GM21786 (cell line): ENCODE measurements at regions not wholly inside any gene's neighbourhood (a gene's known extent, or its start where the extent isn't known, plus 50 kb on each side); places are given as distances from the start of the nearest gene placed in this dataset.
"Not testable (repeated sequence)": the region's sequence is repeated elsewhere in the genome, so short reads cannot be mapped to it uniquely, and the experiment has no call there.

Experiments
- ATAC-seq: cut with Tn5 transposase; IDR thresholded peaks from one replicate; pipeline ENCODE4 v1.9.1; 2021; ENCODE audit not compliant: unreplicated experiment

DNA sequence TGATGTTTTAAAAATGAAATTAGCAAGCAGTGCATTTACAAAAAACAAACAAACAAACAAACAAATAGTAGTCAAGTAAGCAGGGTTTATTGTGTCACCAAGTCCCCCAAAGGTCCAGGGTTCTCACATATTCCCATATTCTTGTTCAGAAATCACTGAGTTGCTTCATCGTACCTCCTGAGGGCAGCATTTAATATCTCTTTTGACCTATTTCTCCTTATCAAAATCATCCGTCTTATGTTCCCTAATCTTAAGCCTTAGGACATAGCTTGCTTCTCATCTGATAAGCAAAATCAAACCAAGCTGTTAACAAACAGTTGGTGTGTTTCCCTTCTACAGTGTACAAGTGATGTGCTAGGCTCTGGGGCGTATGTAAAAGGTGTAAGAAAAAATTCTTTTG is 109.5 kb upstream of the MAN2A1 start:
- no peak for ATAC-seq

DNA sequence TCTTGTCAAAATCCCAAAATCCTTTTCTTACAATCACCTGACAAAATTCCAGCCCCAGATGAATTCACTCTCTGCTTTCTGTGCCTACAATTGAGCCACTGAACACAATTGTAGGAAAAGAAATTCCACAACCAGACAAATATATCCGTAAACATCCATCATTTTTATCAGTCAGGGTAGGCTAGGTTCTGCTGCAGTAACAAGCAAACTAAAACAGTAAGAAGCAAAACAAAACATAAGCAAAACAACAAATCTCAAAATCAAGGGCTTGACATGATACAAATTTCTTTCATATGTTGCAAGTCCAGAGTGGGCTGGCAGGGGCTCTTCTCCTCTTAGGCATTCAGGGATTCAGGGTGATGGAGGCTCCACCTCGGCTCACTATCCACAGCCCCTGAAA is 114.2 kb upstream of the MAN2A1 start:
- ATAC-seq, result no peak

DNA sequence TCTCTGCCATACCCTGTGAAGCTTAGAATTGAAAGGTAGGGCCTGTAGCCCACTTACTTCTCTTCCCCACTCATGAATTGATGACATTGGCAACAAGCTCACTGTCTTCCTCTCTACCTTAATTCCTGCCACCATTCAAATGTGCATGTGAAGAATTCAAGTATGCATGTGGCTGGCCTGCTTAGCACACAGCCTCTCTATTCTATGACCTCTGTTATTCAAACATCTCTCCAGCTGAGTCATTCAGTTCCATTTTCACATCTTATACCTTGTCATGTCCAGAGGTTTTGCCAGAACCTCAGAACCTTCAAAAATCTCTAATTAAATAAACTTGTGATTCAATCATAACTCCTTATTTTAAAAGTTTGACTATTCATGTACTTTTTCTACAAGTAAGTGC is 114.7 kb upstream of the MAN2A1 start:
- no peak for ATAC-seq

DNA sequence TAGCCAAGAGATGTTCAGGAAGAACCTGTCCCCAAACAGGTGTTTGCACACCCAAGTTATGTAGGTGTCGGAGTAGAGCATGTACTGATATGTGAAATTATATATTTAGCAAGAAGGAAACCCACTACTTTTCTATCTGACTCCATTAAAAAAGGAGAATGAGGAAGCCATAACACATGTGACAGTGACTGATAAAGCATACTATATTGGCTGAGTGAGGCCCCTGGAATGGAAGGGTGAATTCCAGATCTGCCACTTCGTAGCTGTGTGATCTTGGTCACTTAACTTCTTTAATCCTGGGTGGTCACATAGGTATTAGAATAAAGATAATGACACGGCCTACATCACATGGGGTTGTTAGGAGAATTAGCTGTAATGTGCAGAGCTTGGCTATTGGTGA is 116.0 kb upstream of the MAN2A1 start:
- ATAC-seq, result no peak

DNA sequence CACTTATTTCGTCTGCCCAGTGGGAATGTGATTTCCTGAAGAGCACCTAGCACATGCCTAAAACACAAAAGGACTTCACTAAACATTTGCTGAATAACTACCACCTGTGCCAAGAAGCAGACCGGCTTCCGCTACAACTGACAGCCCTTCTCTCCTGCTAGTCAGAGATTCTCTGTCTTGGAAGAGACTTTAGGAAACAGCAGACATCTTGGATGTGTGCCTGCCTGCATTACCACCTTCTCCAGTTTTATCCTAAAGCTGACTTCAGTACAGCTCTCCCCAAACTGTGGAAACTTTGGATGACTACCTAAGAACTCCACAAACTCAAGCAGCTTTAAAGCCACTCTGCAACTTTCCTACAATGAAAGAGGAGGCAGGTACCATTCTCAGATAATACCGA is 116.5 kb upstream of the MAN2A1 start:
- no peak for ATAC-seq

DNA sequence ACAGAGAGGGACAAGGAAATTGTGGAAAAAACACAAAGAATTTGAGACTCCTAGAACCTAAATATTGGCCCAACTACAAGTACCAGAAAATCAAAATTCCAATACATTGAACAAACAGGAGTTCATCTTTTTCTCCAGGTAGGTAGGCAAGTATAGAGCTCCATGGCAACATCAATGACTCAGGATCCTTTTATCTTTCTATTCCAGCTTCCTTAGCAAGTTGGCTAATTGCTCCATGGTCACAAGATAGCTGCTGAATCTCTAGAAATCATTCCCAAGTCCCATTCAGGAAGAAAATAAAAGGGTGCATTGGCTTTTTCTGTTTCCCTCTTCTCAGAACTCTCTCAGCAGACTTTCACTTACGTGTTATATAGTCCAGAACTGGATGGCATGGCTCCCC is 117.9 kb upstream of the MAN2A1 start:
- ATAC-seq, result no peak

DNA sequence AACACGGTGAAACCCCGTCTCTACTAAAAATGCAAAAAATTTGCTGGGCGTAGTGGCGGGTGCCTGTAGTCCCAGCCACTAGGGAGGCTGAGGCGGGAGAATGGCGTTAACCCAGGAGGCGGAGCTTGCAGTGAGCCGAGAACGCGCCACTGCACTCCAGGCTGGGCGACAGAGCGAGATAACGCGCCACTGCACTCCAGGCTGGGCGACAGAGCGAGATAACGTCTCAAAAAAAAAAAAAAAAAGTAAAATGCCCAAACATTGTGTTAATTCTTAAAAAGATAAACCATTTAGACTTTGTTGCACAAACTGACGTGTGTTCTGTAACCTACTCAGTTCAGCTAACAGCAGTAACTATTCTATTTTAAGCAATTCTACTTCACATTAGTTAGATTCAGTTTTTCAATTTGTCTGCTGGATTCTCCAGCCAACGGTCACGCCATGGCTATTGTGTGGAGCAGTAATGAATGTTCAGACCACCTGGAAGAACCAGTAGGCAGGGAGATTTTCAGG is 119.3 kb upstream of the MAN2A1 start:
- ATAC-seq, result no peak

DNA sequence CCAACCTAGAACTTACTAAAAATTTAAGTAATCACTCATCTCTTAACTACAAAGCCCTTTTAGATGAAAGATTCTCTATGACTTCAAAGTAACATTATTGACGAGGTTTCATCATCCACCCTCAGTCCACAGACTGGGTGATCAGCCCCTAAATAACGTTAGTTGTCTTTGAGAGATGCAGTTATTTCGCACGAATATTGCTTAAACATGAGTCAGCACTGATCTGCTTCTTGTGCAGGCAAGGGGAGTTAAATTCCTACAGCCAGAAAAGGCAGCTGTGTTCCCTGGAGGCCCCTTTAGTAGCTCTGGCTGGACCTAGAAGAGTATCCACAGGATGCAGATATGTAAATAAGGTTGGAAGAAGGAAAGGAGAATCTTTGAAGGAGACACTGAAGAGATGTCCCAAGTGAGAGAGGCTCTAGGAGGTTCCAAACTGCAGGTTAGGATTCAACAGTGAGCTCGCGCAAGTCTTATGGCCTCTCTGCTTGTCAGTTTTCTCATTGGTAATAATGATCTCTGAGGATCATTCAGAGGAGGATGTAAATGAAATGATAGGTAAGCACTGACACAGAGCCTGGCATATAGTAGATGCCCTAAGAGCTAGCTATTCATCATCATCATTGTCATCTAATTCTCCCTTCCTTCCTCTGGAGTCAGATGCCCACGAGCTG is 122.2 kb upstream of the MAN2A1 start:
- no peak for ATAC-seq

DNA sequence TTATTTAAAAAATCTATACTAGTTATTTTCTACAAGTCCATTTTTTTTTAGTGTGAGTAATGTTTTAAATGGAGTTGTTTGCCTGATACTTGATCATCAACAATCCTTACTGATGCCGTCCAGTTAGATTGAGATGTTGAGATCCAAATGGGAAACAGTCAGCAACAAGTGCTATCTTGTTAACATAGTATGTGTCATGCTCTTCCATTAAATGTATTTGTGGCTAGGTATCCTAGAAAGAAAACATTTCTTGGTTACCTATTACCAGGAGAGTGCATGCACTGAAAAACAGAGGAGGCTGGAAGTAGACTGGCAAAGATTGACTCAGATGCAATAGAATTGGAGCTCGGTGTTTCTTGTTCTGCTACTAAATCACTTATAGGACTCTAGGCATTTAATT is 123.4 kb upstream of the MAN2A1 start:
- ATAC-seq, result no peak

DNA sequence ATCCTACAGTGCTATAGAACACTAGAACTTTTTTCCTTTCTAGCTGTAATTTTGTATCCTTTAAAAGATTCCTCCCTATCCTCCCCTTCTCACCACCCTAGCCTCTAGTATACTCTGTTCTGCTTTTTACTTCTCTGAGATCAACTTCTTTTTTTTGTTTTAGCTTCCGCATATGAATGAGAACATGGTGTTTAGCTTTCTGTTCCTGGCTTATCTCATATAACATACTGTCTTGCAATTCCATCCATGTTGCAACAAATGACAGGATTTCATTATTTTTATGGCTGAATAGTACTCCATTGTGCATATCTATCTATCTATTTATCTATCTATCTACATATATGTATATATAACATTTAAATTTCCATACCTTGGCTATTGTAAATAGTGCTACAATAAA is 126.0 kb upstream of the MAN2A1 start:
- no peak for ATAC-seq

DNA sequence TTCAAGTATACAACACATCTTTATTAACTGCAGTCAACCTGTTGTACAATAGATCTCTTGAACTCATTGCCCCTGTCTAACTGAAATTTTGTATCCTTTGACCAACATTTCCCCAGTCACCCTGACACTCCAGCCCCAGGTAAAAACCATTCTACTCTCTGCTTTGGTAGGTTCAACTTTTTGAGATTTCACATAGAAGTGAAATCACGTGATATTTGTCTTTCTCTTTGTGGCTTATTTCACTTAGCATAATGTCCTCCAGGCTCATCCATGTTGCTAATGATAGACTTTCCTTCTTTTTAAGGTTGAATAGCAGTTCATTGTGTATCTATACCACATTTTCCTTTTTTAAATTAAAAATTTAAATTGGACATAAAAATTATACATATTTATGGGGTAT is 126.5 kb upstream of the MAN2A1 start:
- ATAC-seq, result no peak

DNA sequence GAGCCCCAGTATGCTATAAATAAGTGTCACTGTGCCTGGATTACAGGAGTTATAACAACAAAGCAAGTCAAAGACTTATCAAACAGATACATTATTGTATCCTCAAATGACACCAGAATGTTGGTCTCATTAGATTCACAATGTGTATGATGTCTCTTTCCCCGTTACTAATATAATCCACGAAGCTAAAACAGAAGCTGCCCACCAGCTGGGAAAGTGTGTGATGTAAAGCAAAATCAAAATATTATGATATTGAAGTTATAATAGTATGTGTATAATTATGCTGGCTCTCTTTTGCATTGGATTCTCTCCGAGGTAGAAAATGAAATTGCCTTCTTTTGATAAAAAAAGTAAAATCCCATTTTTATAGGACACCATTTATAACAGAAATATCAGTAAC is 127.3 kb upstream of the MAN2A1 start:
- no peak for ATAC-seq

DNA sequence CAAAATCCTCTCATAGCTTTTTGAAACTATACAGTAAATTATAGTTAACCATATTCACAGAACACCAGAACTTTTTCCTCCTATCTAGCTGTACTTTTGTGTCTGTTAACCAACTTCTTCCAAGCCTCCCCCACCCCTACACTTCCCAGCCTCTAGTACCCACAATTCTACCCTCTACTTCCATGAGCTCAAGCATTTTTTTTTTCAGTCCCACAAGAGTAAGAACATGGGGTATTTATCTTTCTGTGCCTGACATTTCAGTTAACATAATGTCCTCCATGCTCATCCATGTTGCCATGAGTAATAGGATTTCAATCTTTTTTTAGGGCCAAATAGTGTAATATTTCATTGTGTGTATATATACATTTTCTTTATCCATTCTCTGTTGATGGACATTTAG is 128.3 kb upstream of the MAN2A1 start:
- ATAC-seq, result no peak

DNA sequence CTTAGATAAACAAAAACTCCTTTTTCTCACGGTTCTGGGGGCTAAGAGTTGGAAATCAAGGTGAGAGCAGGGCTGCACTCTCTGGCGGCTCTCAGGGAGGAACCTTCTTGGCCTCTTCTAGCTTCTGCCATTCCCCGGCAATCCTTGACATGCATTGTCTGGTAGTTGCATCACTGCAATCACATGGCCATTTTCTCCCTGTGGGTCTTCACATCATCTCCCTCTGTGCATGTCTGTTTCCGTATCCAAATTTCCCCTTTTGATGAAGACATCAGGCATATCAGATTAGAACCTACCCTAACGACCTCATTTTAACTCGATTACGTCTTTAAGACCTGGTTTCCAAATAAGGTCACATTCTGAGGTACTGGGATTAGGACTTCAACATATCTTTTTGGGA is 129.2 kb upstream of the MAN2A1 start:
- no peak for ATAC-seq

DNA sequence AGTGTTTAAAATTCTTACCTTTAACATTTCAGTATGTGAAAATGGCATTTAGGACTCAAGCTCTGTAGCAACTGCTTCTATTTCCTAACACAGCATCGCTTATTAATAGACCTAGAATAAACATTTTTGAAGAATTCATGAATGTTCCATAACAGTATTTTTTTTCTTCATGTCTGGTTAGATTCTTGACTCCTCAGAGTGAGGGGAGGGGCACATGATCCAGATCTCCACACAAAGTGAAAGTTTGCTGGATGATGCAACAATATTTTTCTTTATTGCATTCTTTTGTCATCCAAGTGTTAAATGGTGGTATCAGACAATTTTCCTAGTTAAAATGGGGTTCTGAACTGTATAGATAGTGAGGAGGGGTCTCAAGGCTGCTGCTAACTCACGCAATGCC is 130.8 kb upstream of the MAN2A1 start:
- ATAC-seq, result no peak

DNA sequence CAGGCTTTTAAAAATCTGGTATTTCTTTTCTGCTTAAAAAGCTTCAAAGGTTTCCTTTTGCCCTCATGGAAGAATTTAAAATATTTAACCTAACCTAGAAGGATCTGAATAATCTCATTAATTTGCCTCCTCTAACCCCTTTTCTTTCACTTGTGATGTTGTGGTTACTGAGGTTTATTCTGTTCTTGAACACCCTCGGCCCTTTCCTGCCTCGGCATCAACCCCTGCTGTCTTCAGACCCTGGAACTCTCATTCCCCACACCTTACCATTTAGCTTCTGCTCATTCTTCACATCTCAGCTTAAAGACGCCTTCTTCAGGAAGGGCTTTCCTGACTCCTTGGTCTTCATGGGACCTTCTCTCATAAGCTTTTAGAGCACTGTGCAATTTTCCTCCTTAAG is 131.4 kb upstream of the MAN2A1 start:
- no peak for ATAC-seq

DNA sequence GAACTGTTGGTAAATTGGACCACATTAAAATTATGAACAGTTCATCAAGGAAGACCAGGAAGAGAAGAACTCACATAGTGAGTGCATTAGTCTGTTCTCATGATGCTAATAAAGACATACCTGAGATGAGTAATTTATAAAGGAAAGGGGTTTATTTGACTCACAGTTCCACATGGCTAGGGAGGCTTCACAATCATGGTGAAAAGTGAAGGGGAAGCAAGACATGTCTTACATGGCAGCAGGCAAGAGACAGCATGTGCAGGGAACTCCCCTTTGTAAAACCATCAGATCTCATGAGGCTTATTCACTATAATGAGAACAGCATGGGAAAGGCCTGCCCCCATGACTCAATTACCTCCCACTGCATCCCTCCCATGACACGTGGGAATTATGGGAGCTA is 135.9 kb upstream of the MAN2A1 start:
- ATAC-seq, result no peak

DNA sequence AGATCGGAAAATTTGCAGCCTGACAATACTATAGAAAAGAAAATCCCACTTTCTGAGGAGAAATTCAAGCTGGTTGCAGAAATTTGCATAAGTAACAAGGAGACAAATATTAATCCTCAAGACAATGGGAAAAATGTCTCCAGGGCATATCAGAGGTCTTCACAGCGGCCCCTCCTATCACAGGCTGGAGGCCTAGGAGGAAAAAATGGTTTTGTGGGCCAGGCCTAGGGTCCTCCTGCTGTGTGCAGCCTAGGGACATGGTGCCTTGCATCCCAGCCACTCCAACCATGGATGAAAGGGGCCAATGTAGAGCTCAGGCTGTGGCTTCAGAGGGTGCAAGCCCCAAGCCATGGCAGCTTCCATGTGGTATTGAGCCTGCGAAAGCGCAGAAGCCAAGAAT is 138.5 kb upstream of the MAN2A1 start:
- not testable (repeated sequence) for ATAC-seq

DNA sequence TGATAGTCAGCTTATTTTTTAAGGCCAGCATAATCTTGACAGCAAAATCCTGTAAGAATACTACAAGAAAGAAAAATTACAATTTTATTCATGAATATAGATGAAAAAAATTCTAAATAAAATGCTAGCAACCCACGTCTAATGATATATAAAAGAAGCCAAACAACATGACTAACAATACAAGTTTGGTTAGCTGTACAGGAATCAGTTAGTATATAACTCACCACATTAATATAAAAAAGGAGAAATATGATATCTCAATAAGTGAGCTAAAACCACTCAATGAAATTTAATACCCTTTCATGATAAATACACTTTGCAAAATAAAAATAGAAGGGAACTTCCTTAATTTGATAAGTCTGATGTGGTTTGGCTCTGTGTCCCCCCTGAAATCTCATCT is 139.7 kb upstream of the MAN2A1 start:
- no peak for ATAC-seq

DNA sequence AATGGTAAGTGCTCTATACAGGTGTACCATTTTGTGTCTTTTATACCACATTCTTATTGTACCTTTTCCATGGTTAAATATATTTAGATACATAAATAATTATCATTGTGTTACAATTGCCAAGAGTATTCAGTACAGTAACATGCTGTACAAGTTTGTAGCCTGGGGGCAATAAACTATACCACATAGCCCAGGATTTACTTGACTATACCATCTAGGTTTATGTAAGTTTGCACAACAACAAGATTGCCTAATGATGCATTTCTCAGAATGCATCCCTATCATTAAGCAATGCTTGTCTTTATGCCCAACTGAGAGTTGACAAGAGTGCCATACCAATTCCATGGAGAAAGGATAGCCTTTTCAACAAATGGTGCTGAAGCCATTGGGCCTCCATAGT is 136.7 kb upstream of the PJA2 start:
- ATAC-seq, result no peak

DNA sequence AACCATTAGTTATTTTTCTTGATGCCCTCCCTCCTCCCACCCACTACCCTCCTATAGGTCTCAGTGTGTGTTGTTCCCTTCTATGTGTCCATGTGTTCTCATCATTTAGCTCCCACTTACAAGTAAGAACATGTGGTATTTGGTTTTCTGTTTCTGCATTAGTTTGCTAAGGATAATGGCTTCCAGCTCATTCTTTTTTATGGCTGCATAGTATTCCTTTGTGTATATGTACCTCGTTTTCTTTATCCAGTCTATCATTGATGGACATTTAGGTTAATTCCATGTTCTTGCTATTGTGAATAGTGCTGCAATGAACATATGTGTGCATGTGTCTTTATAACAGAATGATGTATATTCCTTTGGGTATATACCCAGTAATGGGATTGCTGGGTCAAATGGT is 135.1 kb upstream of the PJA2 start:
- not testable (repeated sequence) for ATAC-seq

DNA sequence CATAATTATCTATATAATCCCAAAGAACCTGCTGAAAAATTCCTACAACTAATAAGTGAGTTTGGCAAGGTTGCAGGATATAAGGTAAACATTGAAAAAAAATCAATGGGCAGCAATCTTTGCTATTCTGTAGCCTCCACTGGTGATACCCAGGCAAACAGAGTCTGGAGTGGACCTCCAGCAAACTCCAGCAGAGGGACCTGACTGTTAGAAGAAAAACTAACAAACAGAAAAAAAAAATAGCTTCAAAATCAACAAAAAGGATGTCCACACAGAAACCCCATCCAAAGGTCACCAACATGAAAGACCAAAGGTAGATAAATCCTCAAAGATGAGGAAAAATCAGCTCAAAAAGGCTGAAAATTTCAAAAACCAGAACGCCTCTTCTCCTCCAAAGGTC is 128.9 kb upstream of the PJA2 start:
- not testable (repeated sequence) for ATAC-seq

DNA sequence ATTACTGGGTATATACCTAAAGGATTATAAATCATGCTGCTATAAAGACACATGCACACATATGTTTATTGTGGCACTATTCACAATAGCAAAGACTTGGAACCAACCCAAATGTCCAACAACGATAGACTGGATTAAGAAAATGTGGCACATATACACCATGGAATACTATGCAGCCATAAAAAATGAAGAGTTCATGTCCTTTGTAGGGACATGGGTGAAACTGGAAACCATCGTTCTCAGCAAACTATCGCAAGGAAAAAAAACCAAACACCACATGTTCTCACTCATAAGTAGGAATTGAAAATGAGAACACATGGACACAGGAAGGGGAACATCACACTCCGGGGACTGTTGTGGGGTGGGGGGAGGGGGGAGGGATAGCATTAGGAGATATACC is 125.3 kb upstream of the PJA2 start:
- not testable (repeated sequence) for ATAC-seq
